NCI-H82 (cell line): ENCODE measurements at regions not wholly inside any gene's neighbourhood (a gene's known extent, or its start where the extent isn't known, plus 50 kb on each side); places are given as distances from the start of the nearest gene placed in this dataset.
"Not testable (repeated sequence)": the region's sequence is repeated elsewhere in the genome, so short reads cannot be mapped to it uniquely, and the experiment has no call there.

Source experiments
- DNase-seq: peaks from one replicate; lab custom pipeline; 2025; lab: John Stamatoyannopoulos, UW

DNA sequence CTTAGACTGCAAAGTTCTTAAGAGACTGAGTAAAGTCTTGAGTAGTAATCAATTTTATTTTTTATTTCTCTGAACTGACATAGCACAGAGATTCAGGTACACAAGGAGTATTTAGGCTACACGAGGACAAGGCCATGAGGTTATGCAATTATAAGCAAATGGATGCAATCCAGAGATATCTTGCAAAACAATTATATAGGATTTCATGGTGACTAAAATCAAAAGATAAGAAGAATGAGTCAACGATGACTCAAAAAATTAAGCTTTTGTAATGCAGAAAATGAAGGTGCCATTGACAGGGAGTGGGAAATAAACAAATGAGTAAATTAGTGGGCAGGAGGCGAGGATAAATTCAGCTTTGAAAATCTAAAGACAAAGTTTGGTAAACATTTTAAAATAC lies 66.7 kb upstream of the MYO3A start:
- no peak for DNase-seq

GRCh38 chr10:25869067-25869591 lies 64.9 kb upstream of the MYO3A start:
- DNase-seq, result no peak

GRCh38 chr10:25869609-25870008 lies 64.4 kb upstream of the MYO3A start:
- DNase-seq, result no peak

GRCh38 chr10:25874402-25874801 lies 59.6 kb upstream of the MYO3A start:
- DNase-seq, result not testable (repeated sequence)

GRCh38 chr10:25875556-25876165 lies 58.4 kb upstream of the MYO3A start:
- DNase-seq, result peak; percentile 90

DNA sequence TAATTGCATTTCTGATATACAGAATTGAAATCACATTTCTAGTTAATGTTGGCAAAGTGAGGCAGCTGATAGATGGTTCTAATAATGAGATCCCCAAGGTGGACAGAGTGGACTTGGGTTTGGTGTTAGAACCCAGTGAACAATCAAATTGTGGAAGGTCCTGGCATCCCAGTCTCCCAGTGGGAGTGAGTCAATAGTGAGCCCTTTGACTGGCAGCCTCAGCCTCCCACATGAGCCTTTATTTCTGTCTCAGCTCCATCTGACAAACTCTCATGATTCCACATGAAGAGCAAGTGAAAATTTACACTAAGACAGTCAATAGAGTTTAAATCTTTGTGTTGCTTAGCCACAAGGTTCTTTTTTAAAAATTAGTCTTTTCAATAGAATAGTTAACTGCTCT lies 56.7 kb upstream of the MYO3A start:
- no peak for DNase-seq
